Neural cell (in vitro differentiated cells): ENCODE measurements at regions not wholly inside any gene's neighbourhood (a gene's known extent, or its start where the extent isn't known, plus 50 kb on each side); places are given as distances from the start of the nearest gene placed in this dataset.
"Not testable (repeated sequence)": the region's sequence is repeated elsewhere in the genome, so short reads cannot be mapped to it uniquely, and the experiment has no call there.

Experiments used
- H2AFZ ChIP-seq: fragments of 200-600, 300-800 bp; sonication (generic), shearing (Covaris generic); 2 replicates; pipeline ENCODE4 v1.6.0; 2014; ENCODE audit warnings: low read depth, mild to moderate bottlenecking, antibody characterized with exemption, low read length, moderate library complexity
- H3F3A ChIP-seq: fragments of 200-600 bp; shearing (Covaris generic); 2 replicates; pipeline ENCODE4 v1.6.1; 2016; ENCODE audit warnings: mild to moderate bottlenecking, moderate library complexity, mixed read lengths, antibody characterized with exemption, low read length; ENCODE audit not compliant: insufficient read depth, poor library complexity, severe bottlenecking
- H3K27ac ChIP-seq: fragments of 200-600, 300-800 bp; sonication (generic), shearing (Covaris generic); 2 replicates; pipeline ENCODE4 v1.5.1; 2014; ENCODE audit warnings: mild to moderate bottlenecking, low read length, moderate library complexity
- H3K27me3 ChIP-seq: fragments of 300-800, 200-600 bp; sonication (generic), shearing (Covaris generic); 2 replicates; pipeline ENCODE4 v1.6.0; 2014; ENCODE audit warnings: mild to moderate bottlenecking, low read depth, low read length, moderate library complexity; ENCODE audit not compliant: insufficient read depth
- H3K36me3 ChIP-seq: fragments of 300-800, 200-600 bp; sonication (generic), shearing (Covaris generic); 2 replicates; pipeline ENCODE4 v1.5.1; 2014; ENCODE audit warnings: mild to moderate bottlenecking, antibody characterized with exemption, low read length, moderate library complexity; ENCODE audit not compliant: insufficient read depth
- H3K4me2 ChIP-seq: fragments of 300-800, 200-600 bp; sonication (generic), shearing (Covaris generic); 2 replicates; pipeline ENCODE4 v1.6.0; 2014; ENCODE audit warnings: mild to moderate bottlenecking, low read length
- H3K4me3 ChIP-seq: fragments of 300-800, 200-600 bp; sonication (generic), shearing (Covaris generic); 2 replicates; pipeline ENCODE4 v1.5.1; 2014; ENCODE audit warnings: mild to moderate bottlenecking, low read length, moderate library complexity
- H3K79me2 ChIP-seq: fragments of 200-600 bp; shearing (Covaris generic); replicated peaks from 2 replicates; pipeline ENCODE4 v1.6.0; 2014; ENCODE audit warnings: mild to moderate bottlenecking, low read length, moderate library complexity; ENCODE audit not compliant: insufficient read depth
- H3K9ac ChIP-seq: fragments of 300-800, 200-600 bp; sonication (generic), shearing (Covaris generic); 2 replicates; pipeline ENCODE4 v1.6.1; 2016; ENCODE audit warnings: mild to moderate bottlenecking, low read length, mixed read lengths
- H3K9me2 ChIP-seq: fragments of 200-600 bp; shearing (Covaris generic); 2 replicates; pipeline ENCODE4 v1.6.1; 2016; ENCODE audit warnings: mild to moderate bottlenecking, low read length, mixed read lengths; ENCODE audit not compliant: insufficient read depth
- H3K9me3 ChIP-seq: fragments of 200-600, 300-800 bp; sonication (generic), shearing (Covaris generic); 2 replicates; pipeline ENCODE4 v1.6.1; 2016; ENCODE audit warnings: mild to moderate bottlenecking, mixed run types, low read length, moderate library complexity, mixed read lengths
- H4K20me1 ChIP-seq: fragments of 200-600 bp; shearing (Covaris generic); 2 replicates; pipeline ENCODE4 v1.6.1; 2016; ENCODE audit warnings: mild to moderate bottlenecking, mixed run types; ENCODE audit not compliant: insufficient read depth
- CTCF ChIP-seq: fragments of 450-650 bp; IDR thresholded peaks from 2 replicates; pipeline ENCODE4 v1.5.1; 2014; ENCODE audit warnings: antibody characterized with exemption, mild to moderate bottlenecking, moderate library complexity; ENCODE audit not compliant: poor library complexity, severe bottlenecking
- EP300 ChIP-seq: fragments of 450-650 bp; conservative IDR thresholded peaks from 2 replicates; pipeline ENCODE4 v1.6.1; 2014; ENCODE audit warnings: antibody characterized with exemption, mild to moderate bottlenecking, moderate library complexity; ENCODE audit not compliant: poor library complexity, severe bottlenecking
- EZH2 ChIP-seq: fragments of 200-600, 300-800 bp; shearing (Covaris generic), sonication (generic); IDR thresholded peaks from 2 replicates; pipeline ENCODE4 v1.6.1; 2014; ENCODE audit warnings: antibody characterized with exemption, low read length, borderline replicate concordance, mild to moderate bottlenecking; ENCODE audit not compliant: insufficient read depth, poor library complexity, severe bottlenecking
- MXI1 ChIP-seq: fragments of 450-650 bp; conservative IDR thresholded peaks from 2 replicates; pipeline ENCODE4 v1.6.1; 2014; ENCODE audit warnings: antibody characterized with exemption, mild to moderate bottlenecking; ENCODE audit not compliant: poor library complexity, severe bottlenecking
- POLR2AphosphoS5 ChIP-seq: IDR thresholded peaks from 2 replicates; pipeline ENCODE4 v1.6.1; 2012
- RAD21 ChIP-seq: fragments of 450-650 bp; conservative IDR thresholded peaks from 2 replicates; pipeline ENCODE4 v1.6.1; 2014; ENCODE audit warnings: antibody characterized with exemption, mild to moderate bottlenecking, moderate library complexity
- REST ChIP-seq: IDR thresholded peaks from 2 replicates; pipeline ENCODE4 v1.6.1; 2012; ENCODE audit warnings: borderline replicate concordance
- SMC3 ChIP-seq: fragments of 450-650 bp; conservative IDR thresholded peaks from 2 replicates; pipeline ENCODE4 v1.6.1; 2014; ENCODE audit warnings: antibody characterized with exemption, mild to moderate bottlenecking, moderate library complexity; ENCODE audit not compliant: poor library complexity
- TAF1 ChIP-seq: IDR thresholded peaks from 2 replicates; pipeline ENCODE4 v1.6.1; 2012; ENCODE audit warnings: low read depth

GRCh38 chr12:58671196-58671595, 249.1 kb downstream of the LRIG3 start:
- H3K79me2 ChIP-seq: no peaks in the 10 kb centered on the region
- H3K9me2 ChIP-seq: no peaks in the 10 kb centered on the region
- no peak for TF ChIP-seq REST
- TF ChIP-seq SMC3: no peak
- TF ChIP-seq POLR2AphosphoS5: no peak
- TF ChIP-seq TAF1: no peak
- no peak for TF ChIP-seq RAD21
- no peak for TF ChIP-seq CTCF
- H2AFZ ChIP-seq: no peak overlapping the region
- H3K9ac ChIP-seq: no peak overlapping the region
- no peaks in the 10 kb centered on the region for H4K20me1 ChIP-seq
- H3F3A ChIP-seq: no peaks in the 10 kb centered on the region
- H3K4me3 ChIP-seq: no peak overlapping the region
- no peak overlapping the region for H3K27ac ChIP-seq
- no peak overlapping the region for H3K4me2 ChIP-seq
- H3K36me3 ChIP-seq: no peaks in the 10 kb centered on the region
- no peaks in the 10 kb centered on the region for H3K9me3 ChIP-seq
- no peaks in the 10 kb centered on the region for H3K27me3 ChIP-seq

GRCh38 chr12:58673021-58673420, 247.3 kb downstream of the LRIG3 start:
- Histone ChIP-seq H3K9me2 (no peaks in the 10 kb centered on the region), H3K9me3 (no peaks in the 10 kb centered on the region), H3K79me2 (no peaks in the 10 kb centered on the region), H3K27me3 (no peaks in the 10 kb centered on the region), H3K36me3 (no peaks in the 10 kb centered on the region), H3K4me2 (no peak overlapping the region), H3K4me3 (no peak overlapping the region), H2AFZ (no peak overlapping the region), H3F3A (no peaks in the 10 kb centered on the region), H3K27ac (no peak overlapping the region), H3K9ac (no peak overlapping the region), H4K20me1 (no peaks in the 10 kb centered on the region)
- no peak for TF ChIP-seq RAD21
- no peak for TF ChIP-seq MXI1
- TF ChIP-seq REST: no peak
- TF ChIP-seq TAF1: no peak
- no peak for TF ChIP-seq SMC3
- TF ChIP-seq EP300: no peak
- no peak for TF ChIP-seq POLR2AphosphoS5
- TF ChIP-seq CTCF: no peak
- no peak for TF ChIP-seq EZH2

- H3K79me2 ChIP-seq, H3F3A ChIP-seq, H3K36me3 ChIP-seq, H3K4me2 ChIP-seq, H3K27me3 ChIP-seq, H4K20me1 ChIP-seq, H3K9ac ChIP-seq, H3K9me3 ChIP-seq, H2AFZ ChIP-seq, H3K4me3 ChIP-seq, H3K27ac ChIP-seq, H3K9me2 ChIP-seq: not testable (repeated sequence)
These were observed 242.5 kb downstream of the LRIG3 start for GRCh38 chr12:58677833-58678232.
